H1 (cell line): ENCODE measurements at regions not wholly inside any gene's neighbourhood (a gene's known extent, or its start where the extent isn't known, plus 50 kb on each side); places are given as distances from the start of the nearest gene placed in this dataset.

ENCODE experiments used
- CTCF ChIA-PET: fragments of 300-600 bp; sonication (Branson Sonifier 250); formaldehyde crosslinking; loops from one replicate; lab custom pipeline; 2021; ENCODE audit not compliant: partially characterized antibody; lab: Charles Lee
- POLR2A ChIA-PET: fragments of 300-600 bp; sonication (Branson Sonifier 250); formaldehyde crosslinking; loops from one replicate; lab custom pipeline; 2021; ENCODE audit warnings: inconsistent platforms; ENCODE audit not compliant: partially characterized antibody; lab: Charles Lee
- DNase-seq, 2 experiments: peaks; one replicate each; pipeline versions ENCODE4 v3.0.0 to v3.0.0-alpha.2; 2010 to 2022; ENCODE audit warnings: low spot score in 2 of 2, low read depth in 1 of 2, mixed read lengths in 1 of 2
- FAIRE-seq: peaks from 2 replicates; lab custom pipeline; 2011; peaks lifted over from hg19 to GRCh38; lab: Jason Lieb, UNC
- H2AFZ ChIP-seq: 2 replicates; pipeline ENCODE4 v1.8.1; 2012; ENCODE audit warnings: low read length, inconsistent platforms
- H2AK5ac ChIP-seq: 2 replicates; pipeline ENCODE4 v1.6.1; 2013; ENCODE audit warnings: low read depth, low read length
- H2BK120ac ChIP-seq: replicated peaks from 2 replicates; pipeline ENCODE3; 2013; ENCODE audit warnings: low read depth, low read length, inconsistent platforms
- H2BK12ac ChIP-seq: 2 replicates; pipeline ENCODE4 v1.6.1; 2013; ENCODE audit warnings: low read depth, low read length
- H2BK15ac ChIP-seq: 2 replicates; pipeline ENCODE4 v1.6.1; 2013; ENCODE audit warnings: low read length
- H2BK20ac ChIP-seq: 2 replicates; pipeline ENCODE4 v1.6.1; 2013; ENCODE audit warnings: low read length
- H2BK5ac ChIP-seq: 2 replicates; pipeline ENCODE4 v1.6.1; 2013; ENCODE audit warnings: low read depth, low read length
- H3K14ac ChIP-seq: 2 replicates; pipeline ENCODE4 v1.6.1; 2013; ENCODE audit warnings: inconsistent platforms; ENCODE audit not compliant: insufficient read length
- H3K18ac ChIP-seq: 2 replicates; pipeline ENCODE4 v1.6.1; 2013; ENCODE audit warnings: low read length; ENCODE audit errors: extremely low read depth
- H3K23ac ChIP-seq: 2 replicates; pipeline ENCODE4 v1.6.1; 2013; ENCODE audit warnings: inconsistent platforms; ENCODE audit not compliant: insufficient read length
- H3K23me2 ChIP-seq: 2 replicates; pipeline ENCODE4 v1.6.1; 2013; ENCODE audit warnings: low read depth, low read length
- H3K27ac ChIP-seq: 2 replicates; pipeline ENCODE4 v1.6.1; 2011; ENCODE audit warnings: low read depth, low read length, inconsistent platforms
- H3K27me3 ChIP-seq, 4 experiments: replicated peaks in 1 of 4; 1 replicate in 1 of 4; 2 replicates in 3 of 4; pipeline versions ENCODE4 v1.6.1 to v1.8.1; 2011 to 2013; ENCODE audit warnings: low read length in 3 of 4, mild to moderate bottlenecking in 3 of 4, inconsistent platforms in 2 of 4, mixed read lengths in 2 of 4, moderate library complexity in 1 of 4; ENCODE audit not compliant: control insufficient read depth in 3 of 4, insufficient read depth in 3 of 4; ENCODE audit errors: extremely low read depth in 1 of 4
- H3K36me3 ChIP-seq, 4 experiments: 2 replicates each; pipeline versions ENCODE4 v1.6.1 to v1.8.1; 2011 to 2013; ENCODE audit warnings: mild to moderate bottlenecking in 4 of 4, low read length in 3 of 4, moderate library complexity in 2 of 4, control low read depth in 1 of 4, inconsistent platforms in 1 of 4; ENCODE audit not compliant: insufficient read depth in 4 of 4, control insufficient read depth in 2 of 4
- H3K4ac ChIP-seq: replicated peaks from 2 replicates; pipeline ENCODE3; 2013; ENCODE audit warnings: low read length, low read depth, mixed read lengths, inconsistent platforms; ENCODE audit not compliant: insufficient read length
- H3K4me1 ChIP-seq, 4 experiments: replicated peaks in 1 of 4; 1 replicate in 1 of 4; 2 replicates in 3 of 4; pipeline versions ENCODE4 v1.6.1 to v1.8.1; 2011 to 2013; ENCODE audit warnings: low read length in 3 of 4, inconsistent platforms in 2 of 4, mixed read lengths in 1 of 4; ENCODE audit not compliant: insufficient read depth in 4 of 4, control insufficient read depth in 3 of 4
- H3K4me2 ChIP-seq, 2 experiments: 2 replicates each; pipeline versions ENCODE4 v1.6.1 to v1.8.1; 2011 to 2013; ENCODE audit warnings: low read depth in 2 of 2, low read length in 2 of 2, control low read depth in 1 of 2, inconsistent platforms in 1 of 2, mild to moderate bottlenecking in 1 of 2; ENCODE audit not compliant: insufficient read depth in 1 of 2
- H3K4me3 ChIP-seq, 4 experiments: fragments of 200-600, 300-600 bp in 1 of 4; sonication (generic), shearing (Covaris generic), sonication (Bioruptor Twin) in 1 of 4; 2 replicates each; pipeline versions ENCODE4 v1.5.1 to v1.8.1; 2011 to 2016; ENCODE audit warnings: low read length in 4 of 4, low read depth in 3 of 4, control low read depth in 2 of 4, inconsistent platforms in 2 of 4, mild to moderate bottlenecking in 2 of 4, mixed read lengths in 1 of 4, moderate library complexity in 1 of 4; ENCODE audit not compliant: insufficient read depth in 2 of 4; ENCODE audit errors: extremely low read depth in 1 of 4
- H3K56ac ChIP-seq: replicated peaks from 2 replicates; pipeline ENCODE3; 2013; ENCODE audit warnings: low read depth, mild to moderate bottlenecking, mixed read lengths, low read length, inconsistent platforms; ENCODE audit not compliant: insufficient read length
- H3K79me1 ChIP-seq: 2 replicates; pipeline ENCODE4 v1.6.1; 2013; ENCODE audit warnings: low read depth, low read length, control low read depth
- H3K79me2 ChIP-seq, 2 experiments: 2 replicates each; pipeline versions ENCODE4 v1.6.1 to v1.8.1; 2012 to 2013; ENCODE audit warnings: low read length in 2 of 2, mild to moderate bottlenecking in 2 of 2, inconsistent platforms in 1 of 2; ENCODE audit not compliant: insufficient read depth in 2 of 2, control insufficient read depth in 1 of 2
- H3K9ac ChIP-seq, 4 experiments: replicated peaks in 1 of 4; 1 replicate in 1 of 4; 2 replicates in 3 of 4; pipeline versions ENCODE4 v1.6.1 to v1.8.1; 2011 to 2013; ENCODE audit warnings: low read depth in 3 of 4, low read length in 3 of 4, control low read depth in 2 of 4, mild to moderate bottlenecking in 2 of 4, moderate library complexity in 2 of 4, inconsistent platforms in 1 of 4; ENCODE audit errors: extremely low read depth in 1 of 4
- H3K9me3 ChIP-seq, 2 experiments: 2 replicates each; pipeline versions ENCODE4 v1.6.1 to v1.8.1; 2012 to 2013; ENCODE audit warnings: mild to moderate bottlenecking in 2 of 2, moderate library complexity in 2 of 2, control low read depth in 1 of 2, inconsistent platforms in 1 of 2, low read depth in 1 of 2, low read length in 1 of 2, mixed read lengths in 1 of 2; ENCODE audit not compliant: insufficient read depth in 2 of 2
- H4K20me1 ChIP-seq, 2 experiments: replicated peaks in 1 of 2; 2 replicates each; pipeline versions ENCODE3 to v1.8.1; 2011 to 2013; ENCODE audit warnings: inconsistent platforms in 2 of 2, low read length in 2 of 2, mild to moderate bottlenecking in 1 of 2; ENCODE audit not compliant: insufficient read depth in 2 of 2, control insufficient read depth in 1 of 2
- H4K5ac ChIP-seq: 2 replicates; pipeline ENCODE4 v1.6.1; 2013; ENCODE audit warnings: low read length, low read depth, mixed read lengths, inconsistent platforms; ENCODE audit not compliant: insufficient read length
- H4K8ac ChIP-seq: 2 replicates; pipeline ENCODE4 v1.8.0; 2013; ENCODE audit warnings: mild to moderate bottlenecking, moderate library complexity, low read length, inconsistent platforms; ENCODE audit not compliant: insufficient read depth; ENCODE audit errors: extremely low read depth
- H4K91ac ChIP-seq: replicated peaks from 2 replicates; pipeline ENCODE3; 2013; ENCODE audit warnings: low read length, mixed read lengths, inconsistent platforms; ENCODE audit not compliant: insufficient read length
- ATF3 ChIP-seq: IDR thresholded peaks from 2 replicates; pipeline ENCODE4 v1.6.1; 2011; ENCODE audit warnings: low read depth, mild to moderate bottlenecking, low read length; ENCODE audit not compliant: insufficient read depth
- CBX8 ChIP-seq: fragments of 300-800, 300-1000 bp; sonication (generic); IDR thresholded peaks from 2 replicates; pipeline ENCODE4 v1.7.1; 2016; ENCODE audit warnings: low read depth, low read length, borderline replicate concordance
- FOSL1 ChIP-seq: IDR thresholded peaks from 2 replicates; pipeline ENCODE4 v1.6.1; 2011; ENCODE audit warnings: mild to moderate bottlenecking, low read depth, low read length, moderate library complexity; ENCODE audit not compliant: insufficient read depth
- GTF2F1 ChIP-seq: IDR thresholded peaks from 2 replicates; pipeline ENCODE4 v1.6.1; 2012; ENCODE audit warnings: low read depth, low read length, improper control_type of control experiment, borderline replicate concordance
- HDAC2 ChIP-seq, 2 experiments: fragments of 300-600 bp in 1 of 2; sonication (generic) in 1 of 2; IDR thresholded peaks; 2 replicates each; pipeline ENCODE4 v1.6.1; 2011 to 2012; ENCODE audit warnings: low read depth in 2 of 2, low read length in 2 of 2, mild to moderate bottlenecking in 2 of 2, moderate library complexity in 2 of 2, borderline replicate concordance in 1 of 2, inconsistent platforms in 1 of 2
- POLR2A ChIP-seq, 2 experiments: IDR thresholded peaks; 1 replicate in 1 of 2; 2 replicates in 1 of 2; pipeline ENCODE4 v1.6.1; 2011; ENCODE audit warnings: low read depth in 2 of 2, low read length in 2 of 2, mild to moderate bottlenecking in 2 of 2; ENCODE audit errors: control extremely low read depth in 1 of 2
- RAD21 ChIP-seq, 2 experiments: IDR thresholded peaks in 1 of 2; conservative IDR thresholded peaks in 1 of 2; 2 replicates each; pipeline ENCODE4 v1.6.1; 2011; ENCODE audit warnings: low read depth in 2 of 2, low read length in 2 of 2, improper control_type of control experiment in 1 of 2, inconsistent platforms in 1 of 2, mild to moderate bottlenecking in 1 of 2, moderate library complexity in 1 of 2
- RFX5 ChIP-seq: IDR thresholded peaks from 2 replicates; pipeline ENCODE4 v1.6.1; 2011; ENCODE audit warnings: low read depth, low read length, improper control_type of control experiment, borderline replicate concordance
- SIRT6 ChIP-seq: IDR thresholded peaks from one replicate; pipeline ENCODE4 v1.7.1; 2012; ENCODE audit warnings: low read length, inconsistent platforms
- SUZ12 ChIP-seq: fragments of 200-600 bp; sonication (generic); IDR thresholded peaks from 2 replicates; pipeline ENCODE4 v1.6.1; 2012; ENCODE audit warnings: mild to moderate bottlenecking, inconsistent platforms, low read length, moderate library complexity, mixed read lengths
- TEAD4 ChIP-seq: IDR thresholded peaks from 2 replicates; pipeline ENCODE4 v1.6.1; 2012; ENCODE audit warnings: low read depth, low read length, inconsistent platforms, mixed read lengths
- YY1 ChIP-seq: IDR thresholded peaks from 2 replicates; pipeline ENCODE4 v1.6.1; 2011; ENCODE audit warnings: low read depth, mild to moderate bottlenecking, low read length
- WGBS, 2 experiments: shearing (Covaris generic) in 1 of 2; methylation state at CpG; one replicate each; pipeline versions ENCODE4 v1.1.6 to v1.1.7; 2013 to 2015; ENCODE audit warnings: low lambda C conversion rate in 2 of 2, mixed read lengths in 2 of 2, inconsistent platforms in 1 of 2, low coverage in 1 of 2, missing lambda C conversion rate in 1 of 2; ENCODE audit not compliant: insufficient replicate concordance in 2 of 2, insufficient coverage in 1 of 2, insufficient read length in 1 of 2; ENCODE audit errors: extremely low coverage in 1 of 2, missing lambda C conversion rate in 1 of 2; 5-methylcytosine and 5-hydroxymethylcytosine counted together
- TF ChIP-seq, protein P1 (sequence below): IDR thresholded peaks from 2 replicates; pipeline ENCODE4 v1.6.1; 2012; ENCODE audit warnings: low read length, inconsistent platforms

DNA sequence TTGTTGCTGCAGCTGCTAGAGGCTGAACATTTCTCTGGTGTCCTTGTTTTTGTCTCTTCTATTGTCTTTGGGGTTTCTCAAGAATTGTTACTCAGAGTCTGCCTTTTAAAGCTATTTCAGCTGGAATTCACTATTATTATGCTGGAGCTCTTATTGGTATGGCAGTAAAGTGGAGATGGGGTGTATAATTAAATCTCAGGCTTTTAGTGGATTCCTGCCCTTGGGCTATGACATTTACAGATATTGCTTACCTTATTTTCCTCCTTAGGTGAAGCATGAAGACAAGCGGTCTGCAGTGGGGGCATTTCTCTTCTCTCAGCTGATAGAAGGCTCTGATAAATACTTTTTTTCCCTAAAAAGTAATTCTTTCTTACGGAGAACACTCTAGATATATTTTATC, 1656.6 kb upstream of the IGFBP7 start:
- Histone ChIP-seq H3K79me1 (no peaks in the 10 kb centered on the region), H2BK12ac (no peak overlapping the region), H3K56ac (no peak overlapping the region), H3K36me3 (no peaks in the 10 kb centered on the region), H2AK5ac (no peak overlapping the region), H3K9me3 (no peaks in the 10 kb centered on the region), H3K4me1 (peaks cover 0 to 2% (median 0%) of the 10 kb centered on the region in 4 experiments; a peak in 1 of 7 replicates), H3K9ac (no peak overlapping the region), H4K8ac (no peak overlapping the region), H2BK5ac (no peak overlapping the region), H3K18ac (no peak overlapping the region), H3K23ac (no peak overlapping the region), H2BK20ac (no peak overlapping the region), H2BK15ac (no peak overlapping the region), H2BK120ac (no peak overlapping the region), H2AFZ (no peak overlapping the region; the same call in 1 of the 2 replicates), H4K5ac (no peak overlapping the region), H3K27me3 (no peaks in the 10 kb centered on the region), H3K27ac (no peak overlapping the region), H3K4me2 (no peak overlapping the region), H3K4me3 (no peak overlapping the region), H3K23me2 (no peaks in the 10 kb centered on the region), H3K4ac (no peak overlapping the region), H3K14ac (no peak overlapping the region), H4K20me1 (no peaks in the 10 kb centered on the region), H4K91ac (no peak overlapping the region), H3K79me2 (no peaks in the 10 kb centered on the region)
- DNase-seq (no peak), FAIRE-seq (no peak)
- CTCF ChIA-PET = no interaction called here
- POLR2A ChIA-PET = no interaction called here
- WGBS, 2 experiments = 89% methylated on average over 2 of the region's 2 CpGs; no CpG with 5 or more reads in 1 of the 2 experiments
- no peak for TF ChIP-seq RFX5
- TF ChIP-seq SIRT6 = no peak
- TF ChIP-seq GTF2F1 = no peak
- TF ChIP-seq HDAC2 (IDR thresholded peaks at IDR 0.05; ENCODE audit: borderline replicate concordance in 1 of 2, low read depth in 2 of 2, low read length in 2 of 2) = no peak
- TF ChIP-seq RAD21 (IDR thresholded peaks at IDR 0.05 in 1 of 2, conservative IDR thresholded peaks at IDR 0.05 in 1 of 2; ENCODE audit: low read depth in 2 of 2, low read length in 2 of 2) = no peak
- no peak for TF ChIP-seq POLR2A (IDR thresholded peaks at IDR 0.05; ENCODE audit: control extremely low read depth in 1 of 2, low read depth in 2 of 2, low read length in 2 of 2)
- no peak for TF ChIP-seq CBX8
- TF ChIP-seq TEAD4 = no peak
- TF ChIP-seq, protein P1, sequence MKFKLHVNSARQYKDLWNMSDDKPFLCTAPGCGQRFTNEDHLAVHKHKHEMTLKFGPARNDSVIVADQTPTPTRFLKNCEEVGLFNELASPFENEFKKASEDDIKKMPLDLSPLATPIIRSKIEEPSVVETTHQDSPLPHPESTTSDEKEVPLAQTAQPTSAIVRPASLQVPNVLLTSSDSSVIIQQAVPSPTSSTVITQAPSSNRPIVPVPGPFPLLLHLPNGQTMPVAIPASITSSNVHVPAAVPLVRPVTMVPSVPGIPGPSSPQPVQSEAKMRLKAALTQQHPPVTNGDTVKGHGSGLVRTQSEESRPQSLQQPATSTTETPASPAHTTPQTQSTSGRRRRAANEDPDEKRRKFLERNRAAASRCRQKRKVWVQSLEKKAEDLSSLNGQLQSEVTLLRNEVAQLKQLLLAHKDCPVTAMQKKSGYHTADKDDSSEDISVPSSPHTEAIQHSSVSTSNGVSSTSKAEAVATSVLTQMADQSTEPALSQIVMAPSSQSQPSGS = no peak
- no peak for TF ChIP-seq YY1
- TF ChIP-seq SUZ12 = no peak
- no peak for TF ChIP-seq FOSL1
- TF ChIP-seq ATF3 = no peak
